HG03280 (cell line): ENCODE measurements at regions not wholly inside any gene's neighbourhood (a gene's known extent, or its start where the extent isn't known, plus 50 kb on each side); places are given as distances from the start of the nearest gene placed in this dataset.
"Not testable (repeated sequence)": the region's sequence is repeated elsewhere in the genome, so short reads cannot be mapped to it uniquely, and the experiment has no call there.

Source experiments
- ATAC-seq: cut with Tn5 transposase; IDR thresholded peaks from one replicate; pipeline ENCODE4 v1.9.1; 2021; ENCODE audit warnings: mild to moderate bottlenecking, moderate library complexity; ENCODE audit not compliant: unreplicated experiment

GRCh38 chr17:445839-446238, 93.2 kb upstream of the RPH3AL start, which contains the start of gene RFLNB:
RFLNB (minus strand) TSS chr17:445939.
- ATAC-seq = not testable (repeated sequence)

- ATAC-seq = no peak
Measured at GRCh38 chr17:444879-445454, 92.4 kb upstream of the RPH3AL start.

GRCh38 chr17:443109-443508, 90.5 kb upstream of the RPH3AL start:
- ATAC-seq = no peak

- no peak for ATAC-seq
Measured at GRCh38 chr17:441155-441950, 88.7 kb upstream of the RPH3AL start.

GRCh38 chr17:438191-438590, 85.6 kb upstream of the RPH3AL start:
- no peak for ATAC-seq

GRCh38 chr17:437545-437944, 84.9 kb upstream of the RPH3AL start:
- ATAC-seq = no peak

GRCh38 chr17:436571-436970, 84.0 kb upstream of the RPH3AL start:
- ATAC-seq = no peak

- not testable (repeated sequence) for ATAC-seq
Measured at GRCh38 chr17:432471-432870, 79.9 kb upstream of the RPH3AL start.

- ATAC-seq = no peak
Measured at GRCh38 chr17:431494-431893, 78.9 kb upstream of the RPH3AL start.

- ATAC-seq = no peak
Measured at GRCh38 chr17:429589-429988, 77.0 kb upstream of the RPH3AL start.

- ATAC-seq = no peak
Measured at GRCh38 chr17:428414-428813, 75.8 kb upstream of the RPH3AL start.

- ATAC-seq = no peak
Measured at GRCh38 chr17:427891-428290, 75.3 kb upstream of the RPH3AL start.

- ATAC-seq = no peak
Measured at GRCh38 chr17:427327-427726, 74.7 kb upstream of the RPH3AL start.

- no peak for ATAC-seq
Measured at GRCh38 chr17:422196-422930, 69.8 kb upstream of the RPH3AL start.

GRCh38 chr17:420479-421175, 68.0 kb upstream of the RPH3AL start:
- ATAC-seq = no peak

- ATAC-seq = no peak
Measured at GRCh38 chr17:419073-419735, 66.6 kb upstream of the RPH3AL start.

GRCh38 chr17:418421-418751, 65.8 kb upstream of the RPH3AL start:
- ATAC-seq = no peak

GRCh38 chr17:417691-418420, 65.2 kb upstream of the RPH3AL start:
- ATAC-seq = no peak

- ATAC-seq = peak; percentile 71
Measured at GRCh38 chr17:416293-417206, 63.9 kb upstream of the RPH3AL start.
